Trophoblast cell (in vitro differentiated cells and primary cell): ENCODE measurements at regions not wholly inside any gene's neighbourhood (a gene's known extent, or its start where the extent isn't known, plus 50 kb on each side); places are given as distances from the start of the nearest gene placed in this dataset.

Experiments
- DNase-seq, 2 donors: peaks; one replicate each; pipeline ENCODE4 v3.0.0-alpha.2; 2016
- H2AFZ ChIP-seq: 2 replicates; pipeline ENCODE4 v1.6.1; 2013; ENCODE audit warnings: low read length, moderate library complexity, mild to moderate bottlenecking; ENCODE audit not compliant: insufficient read depth, poor library complexity
- H2AK5ac ChIP-seq: 2 replicates; pipeline ENCODE4 v1.6.1; 2013; ENCODE audit warnings: mild to moderate bottlenecking, low read length
- H2BK120ac ChIP-seq: 2 replicates; pipeline ENCODE4 v1.6.1; 2013; ENCODE audit warnings: low read length, mild to moderate bottlenecking, moderate library complexity; ENCODE audit not compliant: insufficient read depth, poor library complexity
- H2BK12ac ChIP-seq: 2 replicates; pipeline ENCODE4 v1.6.1; 2013; ENCODE audit warnings: mild to moderate bottlenecking, low read length, moderate library complexity
- H2BK5ac ChIP-seq: 2 replicates; pipeline ENCODE4 v1.6.1; 2013; ENCODE audit warnings: low read length, low read depth, moderate library complexity, mild to moderate bottlenecking; ENCODE audit not compliant: poor library complexity
- H3K14ac ChIP-seq: 2 replicates; pipeline ENCODE4 v1.6.1; 2013; ENCODE audit warnings: mild to moderate bottlenecking, low read length
- H3K18ac ChIP-seq: 2 replicates; pipeline ENCODE4 v1.6.1; 2013; ENCODE audit warnings: mild to moderate bottlenecking, low read length
- H3K23ac ChIP-seq: 2 replicates; pipeline ENCODE4 v1.6.1; 2013; ENCODE audit warnings: low read length
- H3K27ac ChIP-seq: 2 replicates; pipeline ENCODE4 v1.5.1; 2013; ENCODE audit warnings: low read depth, mild to moderate bottlenecking, inconsistent platforms, low read length, moderate library complexity
- H3K27me3 ChIP-seq: 2 replicates; pipeline ENCODE4 v1.6.1; 2013; ENCODE audit warnings: inconsistent platforms, mild to moderate bottlenecking, low read length, moderate library complexity; ENCODE audit not compliant: insufficient read depth
- H3K36me3 ChIP-seq, 2 experiments: 1 replicate in 1 of 2; 2 replicates in 1 of 2; pipeline ENCODE4 v1.6.1; 2013; ENCODE audit warnings: low read length in 2 of 2, mild to moderate bottlenecking in 2 of 2, moderate library complexity in 1 of 2; ENCODE audit not compliant: insufficient read depth in 2 of 2, control insufficient read depth in 1 of 2
- H3K4ac ChIP-seq: 2 replicates; pipeline ENCODE4 v1.6.1; 2013; ENCODE audit warnings: low read depth, mild to moderate bottlenecking, low read length, moderate library complexity
- H3K4me1 ChIP-seq, 2 experiments: 1 replicate in 1 of 2; 2 replicates in 1 of 2; pipeline ENCODE4 v1.6.1; 2013; ENCODE audit warnings: low read length in 2 of 2, mild to moderate bottlenecking in 2 of 2, moderate library complexity in 1 of 2; ENCODE audit not compliant: insufficient read depth in 2 of 2, control insufficient read depth in 1 of 2
- H3K4me2 ChIP-seq: 2 replicates; pipeline ENCODE4 v1.6.1; 2013; ENCODE audit warnings: inconsistent platforms, mild to moderate bottlenecking, low read length, moderate library complexity
- H3K4me3 ChIP-seq: 2 replicates; pipeline ENCODE4 v1.5.1; 2013; ENCODE audit warnings: mild to moderate bottlenecking, low read depth, low read length, inconsistent platforms
- H3K79me1 ChIP-seq: one replicate; pipeline ENCODE4 v1.6.1; 2013; ENCODE audit warnings: low read length
- H3K79me2 ChIP-seq: 2 replicates; pipeline ENCODE4 v1.6.1; 2013; ENCODE audit warnings: low read length, mild to moderate bottlenecking; ENCODE audit not compliant: control insufficient read depth, insufficient read depth, poor library complexity
- H3K9ac ChIP-seq: 2 replicates; pipeline ENCODE4 v1.6.1; 2013; ENCODE audit warnings: mild to moderate bottlenecking, low read length
- H3K9me3 ChIP-seq: 2 replicates; pipeline ENCODE4 v1.6.1; 2013; ENCODE audit warnings: low read depth, mild to moderate bottlenecking, control low read depth, inconsistent platforms, low read length; ENCODE audit not compliant: insufficient read depth
- H4K12ac ChIP-seq: 2 replicates; pipeline ENCODE4 v1.6.1; 2013; ENCODE audit warnings: low read depth, mild to moderate bottlenecking, low read length, moderate library complexity
- H4K8ac ChIP-seq: 2 replicates; pipeline ENCODE4 v1.6.1; 2013; ENCODE audit warnings: low read depth, mild to moderate bottlenecking, low read length, moderate library complexity
- H4K91ac ChIP-seq: one replicate; pipeline ENCODE4 v1.6.1; 2013; ENCODE audit warnings: low read depth, mild to moderate bottlenecking, low read length, moderate library complexity
- WGBS: extraction: QIAGEN DNeasy Blood & Tissue Kit; methylation state at CpG from one replicate; pipeline ENCODE4 v1.1.7; 2013; ENCODE audit warnings: missing lambda C conversion rate; ENCODE audit not compliant: insufficient read length, insufficient coverage; ENCODE audit errors: extremely low coverage; 5-methylcytosine and 5-hydroxymethylcytosine counted together

DNA sequence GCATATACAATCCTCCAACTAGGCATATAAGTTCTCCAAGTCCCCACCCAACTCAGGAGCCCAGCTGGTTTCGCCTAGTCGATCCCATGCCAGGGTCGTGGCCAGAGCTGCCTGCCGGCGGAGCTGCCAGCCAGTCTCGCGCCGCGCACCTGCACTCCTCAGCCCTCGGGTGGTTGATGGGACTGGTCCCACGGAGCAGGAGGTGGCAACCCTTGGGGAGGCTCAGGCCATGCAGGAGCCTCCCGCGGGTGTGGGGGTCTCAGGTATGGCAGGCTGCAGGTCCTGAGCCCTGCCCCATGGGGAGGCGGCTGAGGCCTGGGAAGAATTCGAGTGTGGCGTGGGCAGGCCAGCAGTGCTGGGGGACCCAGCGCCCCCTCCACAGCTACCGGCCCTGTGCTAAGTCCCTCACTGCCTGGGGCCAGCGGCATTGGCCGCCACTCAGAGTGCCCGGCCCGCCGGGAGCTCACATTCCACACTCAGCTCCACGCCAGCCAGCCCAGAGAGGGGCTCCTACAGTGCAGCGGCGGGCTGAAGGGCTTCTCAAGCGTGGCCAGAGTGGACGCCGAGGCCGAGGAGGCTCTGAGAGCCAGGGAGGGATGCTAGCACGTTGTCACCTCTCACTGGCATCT, 1086.4 kb upstream of the PCDH10 start:
- no peak for DNase-seq
- Histone ChIP-seq H2BK5ac (no peak overlapping the region), H3K36me3 (no peaks in the 10 kb centered on the region), H3K4me2 (no peak overlapping the region), H4K12ac (no peak overlapping the region), H3K9me3 (peaks cover 15% of the 10 kb centered on the region), H4K91ac (no peak overlapping the region), H3K14ac (no peak overlapping the region), H3K23ac (no peak overlapping the region), H2AFZ (no peak overlapping the region), H3K79me1 (no peaks in the 10 kb centered on the region), H3K4ac (no peak overlapping the region), H3K27ac (no peak overlapping the region), H3K27me3 (no peaks in the 10 kb centered on the region), H3K4me3 (no peak overlapping the region), H3K18ac (no peak overlapping the region), H3K79me2 (no peaks in the 10 kb centered on the region), H3K4me1 (no peaks in the 10 kb centered on the region), H3K9ac (no peak overlapping the region), H2BK12ac (no peak overlapping the region), H2AK5ac (no peak overlapping the region), H2BK120ac (no peak overlapping the region), H4K8ac (no peak overlapping the region)
- WGBS: no CpG with 5 or more reads among the region's 31 CpGs

DNA sequence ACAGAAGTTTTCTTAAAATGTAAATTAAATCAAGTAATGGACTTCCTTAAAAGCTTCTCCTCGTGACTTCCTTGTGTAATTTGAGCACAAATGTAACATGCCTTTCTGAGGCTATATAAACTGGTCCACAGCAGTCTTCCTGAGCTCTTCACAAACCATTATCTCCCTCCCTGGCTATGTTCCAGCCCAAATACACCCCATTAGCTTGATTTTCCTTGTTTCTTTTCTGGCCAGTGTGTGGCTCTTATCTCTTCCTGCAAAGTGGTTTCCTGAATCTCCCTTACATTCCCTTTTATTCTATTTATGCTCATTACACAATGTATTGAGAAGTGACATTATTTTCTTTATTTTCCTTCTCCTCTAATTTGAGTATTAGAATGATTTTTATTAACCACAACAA, 1085.3 kb upstream of the PCDH10 start:
- Histone ChIP-seq H3K9ac (no peak overlapping the region), H4K12ac (no peak overlapping the region), H3K18ac (no peak overlapping the region), H2BK120ac (no peak overlapping the region), H3K79me1 (no peaks in the 10 kb centered on the region), H2BK5ac (no peak overlapping the region), H3K9me3 (peaks cover 9% of the 10 kb centered on the region), H2AFZ (no peak overlapping the region), H3K27me3 (no peaks in the 10 kb centered on the region), H3K4me2 (no peak overlapping the region), H2BK12ac (no peak overlapping the region), H2AK5ac (no peak overlapping the region), H3K14ac (no peak overlapping the region), H3K23ac (no peak overlapping the region), H3K4me1 (no peaks in the 10 kb centered on the region), H3K36me3 (no peaks in the 10 kb centered on the region), H4K8ac (no peak overlapping the region), H3K79me2 (no peaks in the 10 kb centered on the region), H4K91ac (no peak overlapping the region), H3K4me3 (no peak overlapping the region), H3K27ac (no peak overlapping the region), H3K4ac (no peak overlapping the region)
- no peak for DNase-seq
- no CpG with 5 or more reads among the region's 1 CpG for WGBS

DNA sequence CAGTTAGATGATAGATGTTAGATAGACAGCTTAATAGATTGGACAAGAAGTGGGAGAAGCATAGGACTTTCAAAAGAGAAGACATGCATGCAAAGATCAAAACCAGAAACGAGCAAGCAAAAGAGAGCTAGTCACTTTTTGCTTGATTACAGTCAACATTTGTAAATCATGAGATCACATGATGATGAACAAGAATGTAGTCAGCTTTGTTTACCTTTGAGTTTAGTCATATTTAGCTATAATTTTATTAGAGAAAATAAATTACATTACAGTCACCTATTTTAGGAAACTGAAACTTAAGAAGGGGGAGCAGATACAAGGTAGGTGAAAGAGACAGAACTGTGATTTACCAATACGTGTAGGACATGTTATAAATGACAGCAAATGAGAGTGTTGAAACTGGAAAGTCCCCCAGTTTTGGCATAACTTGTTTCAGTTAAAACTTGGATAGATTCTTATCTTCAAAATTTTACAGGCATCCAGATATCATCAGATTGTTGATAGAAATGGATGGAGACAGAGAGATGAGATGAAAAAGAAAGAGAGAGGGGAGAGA, 1083.1 kb upstream of the PCDH10 start:
- Histone ChIP-seq H3K9ac (no peak overlapping the region), H3K23ac (no peak overlapping the region), H3K79me1 (no peaks in the 10 kb centered on the region), H2BK5ac (no peak overlapping the region), H4K91ac (no peak overlapping the region), H3K4me2 (no peak overlapping the region), H3K79me2 (no peaks in the 10 kb centered on the region), H3K27me3 (no peaks in the 10 kb centered on the region), H2AK5ac (no peak overlapping the region), H3K9me3 (peaks cover 9% of the 10 kb centered on the region), H3K14ac (no peak overlapping the region), H2AFZ (no peak overlapping the region), H3K18ac (no peak overlapping the region), H4K8ac (no peak overlapping the region), H4K12ac (no peak overlapping the region), H3K36me3 (no peaks in the 10 kb centered on the region), H3K4ac (no peak overlapping the region), H2BK120ac (no peak overlapping the region), H3K4me3 (no peak overlapping the region), H3K27ac (no peak overlapping the region), H3K4me1 (no peaks in the 10 kb centered on the region), H2BK12ac (no peak overlapping the region)
- no CpG with 5 or more reads among the region's 2 CpGs for WGBS
- no peak for DNase-seq

DNA sequence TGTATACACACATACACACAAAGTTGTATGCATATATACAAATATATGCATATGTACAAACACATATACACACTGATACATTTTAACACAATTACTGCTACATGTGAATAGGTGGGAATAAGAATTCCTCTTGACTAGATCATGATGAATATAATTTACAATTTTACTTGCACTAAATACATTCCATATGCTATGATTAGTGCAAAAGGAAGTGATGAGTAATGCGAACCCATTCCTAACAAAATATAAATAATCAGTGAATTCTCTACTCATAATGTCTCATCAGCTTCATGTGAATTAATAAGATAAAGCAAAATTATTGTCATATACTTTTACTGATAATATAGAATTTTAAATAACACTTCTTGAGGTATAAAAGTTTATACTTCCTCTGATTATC, 1077.3 kb upstream of the PCDH10 start:
- no peak overlapping the region for H3K4me3 ChIP-seq
- H3K4ac ChIP-seq: no peak overlapping the region
- H3K4me2 ChIP-seq: no peak overlapping the region
- H2BK120ac ChIP-seq: no peak overlapping the region
- no peaks in the 10 kb centered on the region for H3K79me2 ChIP-seq
- no peaks in the 10 kb centered on the region for H3K79me1 ChIP-seq
- H2AK5ac ChIP-seq: no peak overlapping the region
- no peak overlapping the region for H3K23ac ChIP-seq
- no peak overlapping the region for H4K12ac ChIP-seq
- no peaks in the 10 kb centered on the region for H3K36me3 ChIP-seq
- no CpG with 5 or more reads among the region's 1 CpG for WGBS
- H3K27me3 ChIP-seq: no peaks in the 10 kb centered on the region
- H3K18ac ChIP-seq: no peak overlapping the region
- H4K91ac ChIP-seq: no peak overlapping the region
- H4K8ac ChIP-seq: no peak overlapping the region
- no peak overlapping the region for H2BK5ac ChIP-seq
- no peak overlapping the region for H3K27ac ChIP-seq
- no peak overlapping the region for H3K9ac ChIP-seq
- DNase-seq: no peak
- H3K4me1 ChIP-seq: no peaks in the 10 kb centered on the region
- no peak overlapping the region for H2BK12ac ChIP-seq
- H2AFZ ChIP-seq: no peak overlapping the region
- no peak overlapping the region for H3K14ac ChIP-seq
- no peaks in the 10 kb centered on the region for H3K9me3 ChIP-seq
